ENCODE measurements at regions not wholly inside any gene's neighbourhood (a gene's known extent, or its start where the extent isn't known, plus 50 kb on each side); places are given as distances from the start of the nearest gene placed in this dataset.

GRCh38 chr11:116613206-116613875 is 159.4 kb downstream of the BUD13 start:
- no peak for TF ChIP-seq POLR2AphosphoS5 (IDR thresholded peaks at IDR 0.05)
- no peak for TF ChIP-seq EP300 (IDR thresholded peaks at IDR 0.05)
- TF ChIP-seq, protein P1, sequence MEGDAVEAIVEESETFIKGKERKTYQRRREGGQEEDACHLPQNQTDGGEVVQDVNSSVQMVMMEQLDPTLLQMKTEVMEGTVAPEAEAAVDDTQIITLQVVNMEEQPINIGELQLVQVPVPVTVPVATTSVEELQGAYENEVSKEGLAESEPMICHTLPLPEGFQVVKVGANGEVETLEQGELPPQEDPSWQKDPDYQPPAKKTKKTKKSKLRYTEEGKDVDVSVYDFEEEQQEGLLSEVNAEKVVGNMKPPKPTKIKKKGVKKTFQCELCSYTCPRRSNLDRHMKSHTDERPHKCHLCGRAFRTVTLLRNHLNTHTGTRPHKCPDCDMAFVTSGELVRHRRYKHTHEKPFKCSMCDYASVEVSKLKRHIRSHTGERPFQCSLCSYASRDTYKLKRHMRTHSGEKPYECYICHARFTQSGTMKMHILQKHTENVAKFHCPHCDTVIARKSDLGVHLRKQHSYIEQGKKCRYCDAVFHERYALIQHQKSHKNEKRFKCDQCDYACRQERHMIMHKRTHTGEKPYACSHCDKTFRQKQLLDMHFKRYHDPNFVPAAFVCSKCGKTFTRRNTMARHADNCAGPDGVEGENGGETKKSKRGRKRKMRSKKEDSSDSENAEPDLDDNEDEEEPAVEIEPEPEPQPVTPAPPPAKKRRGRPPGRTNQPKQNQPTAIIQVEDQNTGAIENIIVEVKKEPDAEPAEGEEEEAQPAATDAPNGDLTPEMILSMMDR (IDR thresholded peaks at IDR 0.05): no peak
- no peak for TF ChIP-seq POLR2A (IDR thresholded peaks at IDR 0.05)

DNA sequence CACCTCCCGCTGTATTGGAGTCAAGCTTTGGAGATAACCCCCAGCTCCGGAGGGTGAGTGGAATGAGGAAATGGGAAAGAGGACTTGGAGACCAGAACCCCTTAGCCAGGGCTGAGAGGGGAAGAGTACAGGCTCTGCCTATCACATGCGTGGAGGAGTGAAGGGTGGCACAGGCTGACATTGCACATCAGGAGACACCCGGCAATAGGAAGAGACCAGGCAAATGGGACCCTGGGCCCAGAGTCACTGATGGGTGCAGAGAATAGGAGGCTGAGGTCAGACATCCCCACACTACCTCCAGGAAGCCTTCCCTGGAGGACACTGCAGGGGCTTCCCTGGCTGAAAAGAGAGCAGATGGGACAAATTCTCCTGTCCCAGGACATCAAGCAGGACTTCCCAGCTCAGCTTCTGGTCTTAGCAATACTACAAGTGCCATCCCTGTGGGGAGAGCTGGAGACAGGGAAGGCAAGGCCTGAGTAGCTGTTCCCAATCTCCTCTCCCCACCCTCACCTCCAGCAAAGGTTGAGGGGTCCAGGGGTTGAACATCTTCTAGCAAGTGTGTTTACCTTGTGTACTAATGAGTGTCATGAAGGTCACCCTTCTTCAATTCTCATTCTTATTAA is 160.7 kb downstream of the BUD13 start:
- 40 to 67% methylated on average over 1 to 2 of the region's 4 CpGs for WGBS, 2 donors (ENCODE audit: low coverage in 1 of 2)
- H3K36me3 ChIP-seq: no peaks in the 10 kb centered on the region
- no peaks in the 10 kb centered on the region for H3K4me1 ChIP-seq
- H3K4me3 ChIP-seq: no peak overlapping the region
- peaks cover 45% of the 10 kb centered on the region for H3K27me3 ChIP-seq
- TF ChIP-seq POLR2AphosphoS5 (IDR thresholded peaks at IDR 0.05): no peak
- no peak for TF ChIP-seq EP300 (IDR thresholded peaks at IDR 0.05)
- TF ChIP-seq POLR2A (IDR thresholded peaks at IDR 0.05): no peak
- TF ChIP-seq, protein P1 (IDR thresholded peaks at IDR 0.05): no peak
- no peak for ATAC-seq
- H3K27ac ChIP-seq: no peak overlapping the region
- H3K9me3 ChIP-seq: peaks cover 0 to 4% (median 0%) of the 10 kb centered on the region in 3 donors

More at GRCh38 chr11:116613206-116613875, 159.4 kb downstream of the BUD13 start:
- Histone ChIP-seq H3K9me3 (peaks cover 0 to 4% (median 0%) of the 10 kb centered on the region in 3 donors), H3K36me3 (no peaks in the 10 kb centered on the region), H3K27ac (no peak overlapping the region), H3K4me3 (no peak overlapping the region), H3K4me1 (no peaks in the 10 kb centered on the region), H3K27me3 (peaks cover 34% of the 10 kb centered on the region)
- WGBS, 2 donors (ENCODE audit: low coverage in 1 of 2): 40 to 72% methylated on average over 6 to 15 of the region's 27 CpGs
- ATAC-seq: no peak

GRCh38 chr11:116610190-116610589 is 162.6 kb downstream of the BUD13 start:
- Histone ChIP-seq H3K4me3 (no peak overlapping the region), H3K4me1 (no peaks in the 10 kb centered on the region), H3K9me3 (peaks cover 0 to under 1% (median 0%) of the 10 kb centered on the region in 3 donors), H3K27ac (no peak overlapping the region), H3K27me3 (peaks cover 61% of the 10 kb centered on the region), H3K36me3 (no peaks in the 10 kb centered on the region)
- ATAC-seq: no peak
- TF ChIP-seq POLR2AphosphoS5 (IDR thresholded peaks at IDR 0.05) (no peak), POLR2A (IDR thresholded peaks at IDR 0.05) (no peak), EP300 (IDR thresholded peaks at IDR 0.05) (no peak)
- TF ChIP-seq, protein P1 (IDR thresholded peaks at IDR 0.05): no peak
- 20% methylated on average over 1 of the region's 7 CpGs; no CpG with 5 or more reads in 1 of the 2 donors for WGBS, 2 donors (ENCODE audit: low coverage in 1 of 2)

DNA sequence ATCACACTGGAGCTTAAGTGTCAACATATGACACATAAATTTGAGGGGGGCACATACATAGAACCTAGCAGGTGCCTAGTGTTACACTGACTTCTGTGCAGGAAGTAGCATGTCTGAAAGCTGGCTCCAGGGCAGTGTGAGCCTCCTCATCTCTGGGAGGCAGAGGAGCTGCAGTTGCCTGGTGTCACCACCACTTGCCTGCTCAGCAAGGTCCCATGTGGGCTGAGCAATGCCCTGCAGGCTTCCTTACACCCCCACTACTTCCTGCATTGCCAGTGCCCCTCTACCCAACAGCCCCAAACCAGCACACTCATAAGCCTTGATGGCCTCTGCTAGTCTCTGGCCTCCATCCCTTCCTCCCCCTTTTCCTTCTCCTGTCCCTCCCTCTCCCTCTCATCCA is 165.8 kb downstream of the BUD13 start:
- no peak overlapping the region for H3K4me3 ChIP-seq

More for the DNA sequence above, 165.8 kb downstream of the BUD13 start:
- Histone ChIP-seq H3K27ac (no peak overlapping the region), H3K27me3 (peaks cover 55% of the 10 kb centered on the region), H3K4me1 (no peaks in the 10 kb centered on the region), H3K9me3 (no peaks in the 10 kb centered on the region), H3K36me3 (no peaks in the 10 kb centered on the region)
- TF ChIP-seq, protein P1 (IDR thresholded peaks at IDR 0.05): no peak
- TF ChIP-seq POLR2A (IDR thresholded peaks at IDR 0.05) (no peak), EP300 (IDR thresholded peaks at IDR 0.05) (no peak), POLR2AphosphoS5 (IDR thresholded peaks at IDR 0.05) (no peak)
- ATAC-seq: no peak

Data from gastroesophageal sphincter (tissue), 4 donors.